Tibial artery (tissue), 4 donors: ENCODE measurements at regions not wholly inside any gene's neighbourhood (a gene's known extent, or its start where the extent isn't known, plus 50 kb on each side); places are given as distances from the start of the nearest gene placed in this dataset.

Source experiments
- DNase-seq, 2 donors: peaks; one replicate each; pipeline ENCODE4 v3.0.0-alpha.2; 2019
- H3K27ac ChIP-seq, 2 donors: fragments of 200-600 bp; sonication (generic) in 1 of 2; 1 replicate in 1 of 2; 2 replicates in 1 of 2; pipeline ENCODE4 v1.5.1; 2018 to 2019; ENCODE audit warnings: mild to moderate bottlenecking in 1 of 2
- H3K27me3 ChIP-seq, 2 donors: fragments of 200-600 bp; sonication (generic) in 1 of 2; one replicate each; pipeline versions ENCODE4 v1.5.1 to v1.6.0; 2016 to 2019
- H3K36me3 ChIP-seq, 3 donors: fragments of 200-600 bp; sonication (generic) in 2 of 3; one replicate each; pipeline ENCODE4 v1.5.1; 2016 to 2019; ENCODE audit warnings: mild to moderate bottlenecking in 2 of 3
- H3K4me1 ChIP-seq, 4 donors: fragments of 200-600 bp; sonication (generic) in 2 of 4; 1 replicate in 3 of 4; 2 replicates in 1 of 4; pipeline ENCODE4 v1.5.1; 2016 to 2019
- H3K4me3 ChIP-seq, 2 donors: fragments of 200-600 bp; sonication (generic) in 1 of 2; 1 replicate in 1 of 2; 2 replicates in 1 of 2; pipeline ENCODE4 v1.5.1; 2018 to 2019; ENCODE audit warnings: mild to moderate bottlenecking in 2 of 2
- H3K9me3 ChIP-seq, 3 donors: fragments of 200-600 bp; sonication (generic) in 1 of 3; one replicate each; pipeline ENCODE4 v1.5.1; 2016 to 2019
- CTCF ChIP-seq, 2 experiments: fragments of 200-600 bp in 1 of 2; fragments of 450-650 bp in 1 of 2; IDR thresholded peaks; one replicate each; pipeline ENCODE4 v1.5.1; 2017 to 2019; ENCODE audit warnings: antibody characterized with exemption in 2 of 2, mild to moderate bottlenecking in 1 of 2, moderate library complexity in 1 of 2
- intact Hi-C: fragments of 100-400 bp; cut with DNase I; formaldehyde crosslinking; loops from one replicate; pipeline ENCODE4 v1.15.0; 2023; ENCODE audit warnings: low total_unique reads

- H3K36me3 ChIP-seq: no peaks in the 10 kb centered on the region
- no peak for DNase-seq
- H3K9me3 ChIP-seq: no peaks in the 10 kb centered on the region
- no peak for TF ChIP-seq CTCF (IDR thresholded peaks at IDR 0.05)
- peaks cover 0 to 7% of the 10 kb centered on the region in 2 donors for H3K27me3 ChIP-seq
- intact Hi-C loops: no loop called here
- H3K4me3 ChIP-seq: no peak overlapping the region
- H3K4me1 ChIP-seq: peaks cover 0 to 6% (median 2%) of the 10 kb centered on the region in 4 donors
- H3K27ac ChIP-seq: no peak overlapping the region
These were observed 128.2 kb upstream of the AFDN start for GRCh38 chr6:167698540-167698939.

GRCh38 chr6:167699141-167699931, 127.4 kb upstream of the AFDN start:
- no peak for TF ChIP-seq CTCF (IDR thresholded peaks at IDR 0.05)
- Histone ChIP-seq H3K36me3 (no peaks in the 10 kb centered on the region), H3K4me1 (peaks cover 0 to 6% (median 2%) of the 10 kb centered on the region in 4 donors), H3K27me3 (peaks cover 0 to 7% of the 10 kb centered on the region in 2 donors), H3K9me3 (no peaks in the 10 kb centered on the region), H3K27ac (peak overlapping the region; percentile 39 to 52), H3K4me3 (no peak overlapping the region)
- DNase-seq: peak; percentile 79 to 81
- intact Hi-C loops: no loop called here

GRCh38 chr6:167700199-167700598, 126.5 kb upstream of the AFDN start:
- intact Hi-C loops: no loop called here
- no peak for TF ChIP-seq CTCF (IDR thresholded peaks at IDR 0.05)
- Histone ChIP-seq H3K27ac (peak overlapping the region in 1 of 2 donors; percentile 52), H3K4me1 (peaks cover 0 to 6% (median 2%) of the 10 kb centered on the region in 4 donors), H3K4me3 (no peak overlapping the region), H3K36me3 (no peaks in the 10 kb centered on the region), H3K9me3 (no peaks in the 10 kb centered on the region), H3K27me3 (peaks cover 0 to 7% of the 10 kb centered on the region in 2 donors)
- DNase-seq: no peak

- Histone ChIP-seq H3K4me1 (peaks cover 0 to 6% (median 2%) of the 10 kb centered on the region in 4 donors), H3K36me3 (no peaks in the 10 kb centered on the region), H3K9me3 (no peaks in the 10 kb centered on the region), H3K27ac (no peak overlapping the region), H3K27me3 (peaks cover 0 to 7% of the 10 kb centered on the region in 2 donors), H3K4me3 (no peak overlapping the region)
- intact Hi-C loops: no loop called here
- TF ChIP-seq CTCF (IDR thresholded peaks at IDR 0.05): no peak
- no peak for DNase-seq
These were observed 125.7 kb upstream of the AFDN start for GRCh38 chr6:167701010-167701409.

GRCh38 chr6:167702241-167702827, 124.4 kb upstream of the AFDN start:
- Histone ChIP-seq H3K27ac (no peak overlapping the region), H3K4me1 (peaks cover 0 to 6% (median 2%) of the 10 kb centered on the region in 4 donors), H3K9me3 (no peaks in the 10 kb centered on the region), H3K4me3 (no peak overlapping the region), H3K36me3 (no peaks in the 10 kb centered on the region), H3K27me3 (peaks cover 0 to 10% of the 10 kb centered on the region in 2 donors)
- TF ChIP-seq CTCF (IDR thresholded peaks at IDR 0.05): no peak
- DNase-seq: no peak
- intact Hi-C loops: no loop called here
